ENCODE measurements at regions not wholly inside any gene's neighbourhood (a gene's known extent, or its start where the extent isn't known, plus 50 kb on each side); places are given as distances from the start of the nearest gene placed in this dataset.

- no peak for DNase-seq (ENCODE audit: low read depth)
- TF ChIP-seq POLR2A (IDR thresholded peaks at IDR 0.05; ENCODE audit: extremely low read depth, insufficient read length): no peak
- no peak for TF ChIP-seq MAX (IDR thresholded peaks at IDR 0.05; ENCODE audit: low read depth, low read length)
- TF ChIP-seq CTCF (IDR thresholded peaks at IDR 0.05; ENCODE audit: low read depth, low read length): no peak
- TF ChIP-seq MYC (IDR thresholded peaks at IDR 0.05; ENCODE audit: low read depth, low read length): no peak
- no peak overlapping the region for H3K4me3 ChIP-seq (ENCODE audit: low read depth, low read length)
Measured at GRCh38 chr21:35737449-35737848, 322.9 kb downstream of the SETD4 start.

- no peak for DNase-seq (ENCODE audit: low read depth)
- H3K4me3 ChIP-seq (ENCODE audit: low read depth, low read length): no peak overlapping the region
- TF ChIP-seq CTCF (IDR thresholded peaks at IDR 0.05; ENCODE audit: low read depth, low read length) (no peak), MYC (IDR thresholded peaks at IDR 0.05; ENCODE audit: low read depth, low read length) (no peak), POLR2A (IDR thresholded peaks at IDR 0.05; ENCODE audit: extremely low read depth, insufficient read length) (no peak), MAX (IDR thresholded peaks at IDR 0.05; ENCODE audit: low read depth, low read length) (no peak)
Measured at GRCh38 chr21:35732788-35733187, 327.5 kb downstream of the SETD4 start.

GRCh38 chr21:35730325-35730724 is 330.0 kb downstream of the SETD4 start:
- no peak for DNase-seq (ENCODE audit: low read depth)
- H3K4me3 ChIP-seq (ENCODE audit: low read depth, low read length): no peak overlapping the region
- TF ChIP-seq MAX (IDR thresholded peaks at IDR 0.05; ENCODE audit: low read depth, low read length) (no peak), CTCF (IDR thresholded peaks at IDR 0.05; ENCODE audit: low read depth, low read length) (no peak), MYC (IDR thresholded peaks at IDR 0.05; ENCODE audit: low read depth, low read length) (no peak), POLR2A (IDR thresholded peaks at IDR 0.05; ENCODE audit: extremely low read depth, insufficient read length) (no peak)

- TF ChIP-seq MYC (IDR thresholded peaks at IDR 0.05; ENCODE audit: low read depth, low read length) (no peak), POLR2A (IDR thresholded peaks at IDR 0.05; ENCODE audit: extremely low read depth, insufficient read length) (no peak), CTCF (IDR thresholded peaks at IDR 0.05; ENCODE audit: low read depth, low read length) (no peak), MAX (IDR thresholded peaks at IDR 0.05; ENCODE audit: low read depth, low read length) (no peak)
- no peak for DNase-seq (ENCODE audit: low read depth)
- no peak overlapping the region for H3K4me3 ChIP-seq (ENCODE audit: low read depth, low read length)
Measured at GRCh38 chr21:35727830-35728229, 332.5 kb downstream of the SETD4 start.

- H3K4me3 ChIP-seq (ENCODE audit: low read depth, low read length): no peak overlapping the region
- no peak for TF ChIP-seq MAX (IDR thresholded peaks at IDR 0.05; ENCODE audit: low read depth, low read length)
- TF ChIP-seq POLR2A (IDR thresholded peaks at IDR 0.05; ENCODE audit: extremely low read depth, insufficient read length): no peak
- no peak for DNase-seq (ENCODE audit: low read depth)
Measured at GRCh38 chr21:35724156-35724555, 336.2 kb downstream of the SETD4 start.

GRCh38 chr21:35721701-35722100 is 338.6 kb downstream of the SETD4 start:
- H3K4me3 ChIP-seq (ENCODE audit: low read depth, low read length): no peak overlapping the region
- TF ChIP-seq CTCF (IDR thresholded peaks at IDR 0.05; ENCODE audit: low read depth, low read length): no peak
- TF ChIP-seq MAX (IDR thresholded peaks at IDR 0.05; ENCODE audit: low read depth, low read length): no peak
- no peak for TF ChIP-seq MYC (IDR thresholded peaks at IDR 0.05; ENCODE audit: low read depth, low read length)
- no peak for TF ChIP-seq POLR2A (IDR thresholded peaks at IDR 0.05; ENCODE audit: extremely low read depth, insufficient read length)
- DNase-seq (ENCODE audit: low read depth): no peak
